Spleen (tissue), 11 donors: ENCODE measurements at regions not wholly inside any gene's neighbourhood (a gene's known extent, or its start where the extent isn't known, plus 50 kb on each side); places are given as distances from the start of the nearest gene placed in this dataset.

Experiments used
- DNase-seq: peaks from one replicate; pipeline ENCODE4 v3.0.0-alpha.2; 2020
- H3K27ac ChIP-seq, 8 donors: fragments of 200-600 bp; sonication (generic) in 7 of 8; 1 replicate in 4 of 8; 2 replicates in 4 of 8; pipeline versions ENCODE4 v1.5.0 to v1.8.0; 2016 to 2021; ENCODE audit warnings: inconsistent platforms in 4 of 8, mild to moderate bottlenecking in 4 of 8, moderate library complexity in 1 of 8
- H3K27me3 ChIP-seq, 7 donors: fragments of 200-600 bp; sonication (generic) in 6 of 7; replicated peaks in 1 of 7; 1 replicate in 4 of 7; 2 replicates in 3 of 7; pipeline versions ENCODE4 v1.5.0 to v1.8.0; 2016 to 2021; ENCODE audit warnings: inconsistent platforms in 3 of 7, mild to moderate bottlenecking in 1 of 7
- H3K36me3 ChIP-seq, 6 donors: fragments of 200-600 bp; sonication (generic) in 5 of 6; 1 replicate in 4 of 6; 2 replicates in 2 of 6; pipeline versions ENCODE4 v1.5.0 to v1.8.0; 2016 to 2021; ENCODE audit warnings: inconsistent platforms in 2 of 6
- H3K4me1 ChIP-seq, 6 donors: fragments of 200-600 bp; sonication (generic) in 5 of 6; 1 replicate in 3 of 6; 2 replicates in 3 of 6; pipeline versions ENCODE4 v1.5.0 to v1.8.0; 2016 to 2021; ENCODE audit warnings: inconsistent platforms in 3 of 6
- H3K4me3 ChIP-seq, 8 donors: fragments of 200-600 bp; sonication (generic) in 7 of 8; 1 replicate in 4 of 8; 2 replicates in 4 of 8; pipeline versions ENCODE4 v1.5.0 to v1.8.0; 2016 to 2021; ENCODE audit warnings: inconsistent platforms in 4 of 8, mild to moderate bottlenecking in 4 of 8, moderate library complexity in 2 of 8
- H3K9me3 ChIP-seq, 8 donors: fragments of 200-600 bp; sonication (generic) in 7 of 8; 1 replicate in 4 of 8; 2 replicates in 4 of 8; pipeline versions ENCODE4 v1.5.0 to v1.8.0; 2016 to 2021; ENCODE audit warnings: inconsistent platforms in 4 of 8
- POLR2A ChIP-seq, 3 donors: fragments of 450-650 bp; IDR thresholded peaks; one replicate each; pipeline ENCODE4 v1.5.1; 2017; ENCODE audit warnings: antibody characterized with exemption in 3 of 3, mild to moderate bottlenecking in 1 of 3
- POLR2AphosphoS5 ChIP-seq, 3 donors: sonication (generic); formaldehyde crosslinking; IDR thresholded peaks; one replicate each; pipeline ENCODE4 v1.5.1; 2017; ENCODE audit warnings: antibody characterized with exemption in 3 of 3
- WGBS, 5 donors: extraction: QIAGEN DNeasy Blood & Tissue Kit in 3 of 5; methylation state at CpG; one replicate each; pipeline versions ENCODE4 v1.1.5 to v1.1.7; 2013 to 2018; 5-methylcytosine and 5-hydroxymethylcytosine counted together
- intact Hi-C: fragments of 100-400 bp; cut with DNase I; formaldehyde crosslinking; loops from one replicate; pipeline ENCODE4 v1.15.0; 2023; ENCODE audit warnings: low total_unique reads
- TF ChIP-seq, protein P1 (sequence below), 11 experiments: fragments of 200-600 bp in 7 of 11; fragments of 450-650 bp in 4 of 11; sonication (generic) in 4 of 11; IDR thresholded peaks in 8 of 11; conservative IDR thresholded peaks in 3 of 11; 1 replicate in 7 of 11; 2 replicates in 4 of 11; pipeline versions ENCODE4 v1.4.0 to v1.8.0; 2016 to 2021; ENCODE audit warnings: antibody characterized with exemption in 11 of 11, inconsistent platforms in 4 of 11, mild to moderate bottlenecking in 1 of 11
- donor health status: healthy with polysubstance abuse.
- donor health status: DM: no; HTN: no; CAD: no; lungs with moderate emphysema.
- donor health status: DM: no; HTN: no; CAD: no.
- donor health status: Bipolar disorder and iron deficiency.
- donor health status: healthy.
- donor health status: DM: no; HTN: no; CAD: no.
- donor health status: DM: yes; HTN: yes; CAD: no.

DNA sequence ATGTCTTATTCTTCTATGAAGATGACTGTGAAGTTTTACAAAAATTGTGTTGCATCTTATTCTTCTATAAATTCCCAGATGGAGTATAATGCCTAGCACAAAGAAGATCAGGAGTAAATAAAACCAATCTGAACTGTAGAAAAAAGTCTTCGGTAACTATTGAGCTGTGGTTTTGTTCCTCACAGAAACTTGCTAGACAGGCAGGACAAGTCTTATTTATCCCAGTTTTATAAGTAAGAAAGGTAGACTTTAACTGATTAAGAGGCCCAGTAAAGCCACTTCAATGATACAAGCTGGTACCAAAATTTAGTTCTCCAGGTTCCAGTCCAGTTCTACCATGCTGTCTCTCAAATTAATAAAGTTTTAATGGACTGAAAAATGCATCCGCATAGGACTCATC is 526.7 kb upstream of the SETBP1 start:
- TF ChIP-seq, protein P1, sequence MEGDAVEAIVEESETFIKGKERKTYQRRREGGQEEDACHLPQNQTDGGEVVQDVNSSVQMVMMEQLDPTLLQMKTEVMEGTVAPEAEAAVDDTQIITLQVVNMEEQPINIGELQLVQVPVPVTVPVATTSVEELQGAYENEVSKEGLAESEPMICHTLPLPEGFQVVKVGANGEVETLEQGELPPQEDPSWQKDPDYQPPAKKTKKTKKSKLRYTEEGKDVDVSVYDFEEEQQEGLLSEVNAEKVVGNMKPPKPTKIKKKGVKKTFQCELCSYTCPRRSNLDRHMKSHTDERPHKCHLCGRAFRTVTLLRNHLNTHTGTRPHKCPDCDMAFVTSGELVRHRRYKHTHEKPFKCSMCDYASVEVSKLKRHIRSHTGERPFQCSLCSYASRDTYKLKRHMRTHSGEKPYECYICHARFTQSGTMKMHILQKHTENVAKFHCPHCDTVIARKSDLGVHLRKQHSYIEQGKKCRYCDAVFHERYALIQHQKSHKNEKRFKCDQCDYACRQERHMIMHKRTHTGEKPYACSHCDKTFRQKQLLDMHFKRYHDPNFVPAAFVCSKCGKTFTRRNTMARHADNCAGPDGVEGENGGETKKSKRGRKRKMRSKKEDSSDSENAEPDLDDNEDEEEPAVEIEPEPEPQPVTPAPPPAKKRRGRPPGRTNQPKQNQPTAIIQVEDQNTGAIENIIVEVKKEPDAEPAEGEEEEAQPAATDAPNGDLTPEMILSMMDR (IDR thresholded peaks at IDR 0.05 in 8 of 11, conservative IDR thresholded peaks at IDR 0.05 in 3 of 11), result no peak
- TF ChIP-seq POLR2A (IDR thresholded peaks at IDR 0.05), result no peak
- no peak for TF ChIP-seq POLR2AphosphoS5 (IDR thresholded peaks at IDR 0.05)
- intact Hi-C loops, result no loop called here
- no peaks in the 10 kb centered on the region for H3K27me3 ChIP-seq
- H3K9me3 ChIP-seq, result no peaks in the 10 kb centered on the region
- WGBS, 5 donors, result 72 to 95% (median 79%) methylated on average over 2 of the region's 2 CpGs
- H3K27ac ChIP-seq, result no peak overlapping the region
- H3K4me1 ChIP-seq, result no peaks in the 10 kb centered on the region
- no peaks in the 10 kb centered on the region for H3K36me3 ChIP-seq
- H3K4me3 ChIP-seq, result no peak overlapping the region
- no peak for DNase-seq

- Histone ChIP-seq H3K36me3 (no peaks in the 10 kb centered on the region), H3K27ac (no peak overlapping the region), H3K4me3 (no peak overlapping the region), H3K9me3 (peaks cover 0 to 4% (median 0%) of the 10 kb centered on the region in 8 donors), H3K27me3 (no peaks in the 10 kb centered on the region), H3K4me1 (no peaks in the 10 kb centered on the region)
- WGBS, 5 donors, result 85 to 93% (median 90%) methylated on average over 3 of the region's 3 CpGs
- no peak for TF ChIP-seq POLR2AphosphoS5 (IDR thresholded peaks at IDR 0.05)
- TF ChIP-seq, protein P1 (IDR thresholded peaks at IDR 0.05 in 8 of 11, conservative IDR thresholded peaks at IDR 0.05 in 3 of 11), result no peak
- TF ChIP-seq POLR2A (IDR thresholded peaks at IDR 0.05), result no peak
- no peak for DNase-seq
- intact Hi-C loops, result no loop called here
These were observed 524.6 kb upstream of the SETBP1 start for GRCh38 chr18:44156126-44156525.

- intact Hi-C loops, result no loop called here
- 72 to 85% (median 77%) methylated on average over 7 of the region's 7 CpGs for WGBS, 5 donors
- H3K4me3 ChIP-seq, result no peak overlapping the region
- no peaks in the 10 kb centered on the region for H3K27me3 ChIP-seq
- no peaks in the 10 kb centered on the region for H3K4me1 ChIP-seq
- H3K9me3 ChIP-seq, result peaks cover 0 to 11% (median 2%) of the 10 kb centered on the region in 8 donors
- no peak overlapping the region for H3K27ac ChIP-seq
- DNase-seq, result no peak
- TF ChIP-seq, protein P1 (IDR thresholded peaks at IDR 0.05 in 8 of 11, conservative IDR thresholded peaks at IDR 0.05 in 3 of 11), result no peak
- TF ChIP-seq POLR2A (IDR thresholded peaks at IDR 0.05), result no peak
- TF ChIP-seq POLR2AphosphoS5 (IDR thresholded peaks at IDR 0.05), result no peak
- no peaks in the 10 kb centered on the region for H3K36me3 ChIP-seq
These were observed 523.8 kb upstream of the SETBP1 start for GRCh38 chr18:44156776-44157335.

GRCh38 chr18:44170208-44170880 is 510.3 kb upstream of the SETBP1 start:
- WGBS, 5 donors, result 85 to 96% (median 87%) methylated on average over 1 of the region's 1 CpG
- intact Hi-C loops, result no loop called here
- TF ChIP-seq, protein P1 (IDR thresholded peaks at IDR 0.05 in 8 of 11, conservative IDR thresholded peaks at IDR 0.05 in 3 of 11), result no peak
- TF ChIP-seq POLR2AphosphoS5 (IDR thresholded peaks at IDR 0.05) (no peak), POLR2A (IDR thresholded peaks at IDR 0.05) (no peak)

More at GRCh38 chr18:44170208-44170880, 510.3 kb upstream of the SETBP1 start:
- H3K27me3 ChIP-seq, result no peaks in the 10 kb centered on the region
- DNase-seq, result no peak
- H3K9me3 ChIP-seq, result no peaks in the 10 kb centered on the region
- no peaks in the 10 kb centered on the region for H3K36me3 ChIP-seq
- no peaks in the 10 kb centered on the region for H3K4me1 ChIP-seq
- no peak overlapping the region for H3K4me3 ChIP-seq
- H3K27ac ChIP-seq, result no peak overlapping the region
